HG03280 (cell line): ENCODE measurements at regions not wholly inside any gene's neighbourhood (a gene's known extent, or its start where the extent isn't known, plus 50 kb on each side); places are given as distances from the start of the nearest gene placed in this dataset.
"Not testable (repeated sequence)": the region's sequence is repeated elsewhere in the genome, so short reads cannot be mapped to it uniquely, and the experiment has no call there.

Source experiments
- ATAC-seq: cut with Tn5 transposase; IDR thresholded peaks from one replicate; pipeline ENCODE4 v1.9.1; 2021; ENCODE audit warnings: mild to moderate bottlenecking, moderate library complexity; ENCODE audit not compliant: unreplicated experiment

DNA sequence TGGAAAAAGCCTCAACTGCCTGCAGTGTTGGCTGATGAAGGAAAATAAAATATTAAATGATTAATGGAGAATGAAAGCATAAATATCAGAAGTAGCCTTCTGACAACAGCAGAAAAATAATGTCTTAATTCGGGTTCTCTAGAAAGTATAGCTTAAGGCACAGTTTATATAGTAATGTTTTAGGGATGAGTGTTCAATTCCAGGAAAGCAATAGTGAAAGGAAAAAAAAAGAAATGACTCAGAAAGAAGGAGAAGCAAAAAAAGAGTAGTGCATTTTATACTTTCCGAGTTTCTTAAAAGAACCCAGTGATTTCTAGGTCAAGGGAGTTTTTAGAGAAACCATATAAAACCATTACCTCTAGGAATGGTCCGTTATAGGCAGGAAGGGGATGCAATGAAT lies 137.3 kb downstream of the HTR1B start:
- no peak for ATAC-seq

DNA sequence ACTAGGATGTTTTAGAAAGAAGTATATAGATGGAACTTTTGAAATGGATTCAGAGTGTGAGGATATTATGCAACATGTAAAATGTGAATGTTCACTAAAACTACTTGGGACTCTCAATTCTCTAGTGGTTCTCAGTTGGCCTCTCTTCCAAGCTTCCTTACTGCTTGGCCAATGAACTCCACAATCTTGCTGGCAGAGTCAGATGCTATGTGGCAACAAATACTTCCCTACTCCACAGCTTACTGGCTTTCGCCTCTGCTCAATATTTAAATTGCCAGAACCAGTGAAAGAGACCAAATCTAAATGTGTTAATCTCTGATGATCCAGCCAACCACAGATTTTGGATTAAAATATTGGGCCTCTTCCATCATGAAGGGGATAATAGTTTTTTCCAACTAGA lies 138.4 kb downstream of the HTR1B start:
- ATAC-seq, result no peak

DNA sequence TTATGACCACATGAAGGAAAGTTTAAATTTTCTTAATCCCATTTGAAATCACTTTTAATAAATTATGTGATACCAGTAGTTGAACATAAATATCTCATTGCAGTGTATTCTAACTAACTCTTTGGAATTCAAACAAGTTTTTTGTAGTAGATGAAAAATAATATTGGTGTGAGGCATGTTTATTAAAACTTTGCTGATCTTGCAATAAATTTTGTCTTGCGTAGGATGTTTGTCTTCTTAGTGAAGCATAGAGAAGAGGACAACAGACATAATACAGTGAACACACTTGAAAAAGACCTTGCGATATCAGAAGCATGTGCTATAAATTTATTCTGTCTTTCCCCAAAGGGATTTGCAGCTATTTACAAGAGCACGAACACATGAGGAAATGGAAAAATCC lies 140.7 kb downstream of the HTR1B start:
- ATAC-seq, result no peak

DNA sequence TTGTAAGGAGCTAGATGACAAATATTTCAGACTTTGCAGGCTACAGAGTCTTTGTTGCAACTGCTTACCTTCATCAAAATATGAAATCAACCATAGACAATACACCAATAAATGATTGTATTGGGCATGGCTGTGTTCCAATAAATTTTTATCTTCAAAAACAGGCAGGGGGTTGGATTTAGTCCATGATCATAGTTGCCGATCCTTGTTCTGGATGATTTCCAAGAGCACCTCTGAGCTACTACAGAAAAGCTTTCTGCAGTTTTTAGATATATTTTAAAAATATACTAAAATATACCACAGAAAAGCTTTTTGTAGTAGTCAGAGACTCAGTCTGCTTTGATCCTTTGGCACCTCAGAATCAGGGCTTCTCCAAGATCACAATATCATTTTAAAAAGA lies 145.0 kb downstream of the HTR1B start:
- ATAC-seq, result no peak

DNA sequence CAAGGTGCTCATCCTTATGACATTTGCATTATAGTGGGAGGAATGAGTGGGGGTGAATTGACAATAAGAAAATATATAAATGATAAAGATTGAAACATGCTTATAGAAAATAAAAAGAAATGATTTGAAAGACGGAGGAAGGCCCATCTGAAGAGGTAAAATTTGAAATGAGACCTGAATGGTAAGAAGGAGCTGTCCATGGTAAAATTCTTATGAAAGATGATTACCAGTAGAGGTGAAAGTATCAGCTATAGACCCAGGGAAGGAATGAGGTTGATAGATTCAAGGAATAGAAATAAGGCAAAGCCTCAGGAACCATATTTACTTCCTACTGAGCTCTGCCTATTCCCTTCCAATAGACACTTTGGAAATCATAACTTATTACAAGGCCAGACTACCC lies 149.7 kb downstream of the HTR1B start:
- ATAC-seq, result no peak

DNA sequence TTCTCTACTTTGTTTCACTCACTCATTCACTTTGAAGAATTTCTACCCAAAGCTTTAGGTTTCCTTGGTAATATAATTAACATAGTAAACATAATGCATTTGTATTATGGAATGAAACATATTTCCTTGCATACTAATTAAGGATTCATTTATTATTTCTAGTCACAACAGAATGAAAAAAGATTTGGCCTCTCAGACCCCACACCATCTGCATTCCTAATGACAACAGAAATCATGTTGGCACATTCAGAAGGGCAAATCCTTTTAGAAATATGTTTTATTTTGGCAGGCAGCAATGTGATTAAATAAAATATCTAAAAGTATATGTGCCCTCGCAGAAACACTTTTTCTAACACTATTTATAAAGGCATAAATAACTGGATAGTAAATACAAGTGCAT lies 163.4 kb downstream of the HTR1B start:
- no peak for ATAC-seq

DNA sequence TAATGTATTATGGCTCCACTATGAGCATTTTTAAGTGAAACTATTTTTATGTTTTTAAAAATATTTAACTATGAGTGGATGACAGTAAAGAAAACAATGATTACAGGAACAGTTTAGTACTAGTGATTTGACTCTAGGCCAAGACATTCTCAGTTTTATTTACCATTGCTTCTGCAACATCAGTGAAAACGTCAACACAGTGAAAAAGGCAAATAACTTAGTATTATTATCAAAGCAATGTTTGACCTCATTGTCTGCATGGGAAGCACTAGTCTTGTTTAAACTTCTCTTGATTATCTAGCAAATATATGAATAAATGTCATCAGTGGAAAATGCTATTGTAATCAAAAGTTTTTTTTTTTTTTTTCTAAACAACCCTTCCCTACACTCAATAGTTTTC lies 165.0 kb downstream of the HTR1B start:
- no peak for ATAC-seq

DNA sequence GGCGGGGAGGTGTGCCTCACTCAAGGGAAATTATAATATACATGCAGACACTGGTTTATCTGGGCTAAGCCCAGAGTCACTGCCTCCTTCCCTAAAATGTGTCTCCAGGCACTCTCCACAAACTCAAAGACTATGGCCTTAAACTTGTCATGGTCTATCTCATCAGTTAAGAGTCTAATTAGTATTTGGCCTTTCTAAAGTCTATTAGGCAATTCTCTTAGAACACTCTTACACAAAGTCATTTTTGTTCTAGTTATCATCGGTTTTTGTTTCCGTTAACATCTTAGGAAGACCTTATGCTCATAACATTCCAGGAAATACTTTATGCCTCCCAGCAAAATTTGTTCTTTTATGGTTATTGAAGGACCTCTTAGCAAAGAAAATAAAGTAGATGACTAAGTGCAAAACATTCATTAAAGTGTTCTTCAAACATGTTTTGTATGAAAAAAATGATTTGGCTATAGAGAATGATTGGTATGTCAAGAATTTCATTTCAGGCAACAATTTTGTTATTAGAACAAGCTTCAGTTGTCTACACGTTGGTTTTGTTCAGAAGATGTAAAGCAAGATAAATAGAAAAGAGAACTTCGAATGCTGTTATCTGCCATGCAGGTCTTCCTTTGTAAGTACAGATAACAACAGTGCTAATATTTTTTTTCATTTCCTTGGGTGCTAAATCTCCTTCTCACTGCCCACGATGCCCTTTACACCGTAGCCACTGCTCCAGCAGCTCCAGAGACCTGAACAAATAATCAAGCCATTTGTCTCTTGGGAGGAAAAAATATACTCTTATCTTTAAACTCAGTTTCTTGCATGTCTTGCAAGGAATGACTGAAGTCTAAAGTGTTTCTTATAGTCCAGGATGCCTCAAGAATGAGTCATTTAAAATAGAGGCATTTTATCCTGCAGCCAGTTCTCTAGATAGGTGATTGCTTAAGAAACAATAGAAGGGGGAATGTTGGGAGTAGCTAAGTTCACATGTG lies 170.4 kb downstream of the HTR1B start:
- no peak for ATAC-seq

DNA sequence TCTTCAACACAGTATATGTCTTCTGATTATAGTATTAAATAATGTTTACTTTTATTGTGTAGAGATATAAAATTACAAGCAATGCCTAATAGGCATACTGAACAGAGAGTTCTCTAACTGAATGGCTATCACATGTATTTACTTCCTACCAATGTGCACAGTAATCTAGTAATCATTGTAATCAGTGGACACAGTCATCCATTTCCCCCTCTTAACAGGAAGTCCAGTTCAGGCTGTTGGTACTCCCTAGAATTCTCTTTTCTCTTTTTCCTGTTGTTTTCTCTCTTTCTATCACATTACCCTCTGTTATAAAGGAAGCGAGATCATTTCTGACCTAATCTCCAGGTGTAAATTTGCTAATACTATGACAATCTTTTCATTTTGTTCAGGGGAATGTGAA lies 172.5 kb downstream of the HTR1B start:
- no peak for ATAC-seq

DNA sequence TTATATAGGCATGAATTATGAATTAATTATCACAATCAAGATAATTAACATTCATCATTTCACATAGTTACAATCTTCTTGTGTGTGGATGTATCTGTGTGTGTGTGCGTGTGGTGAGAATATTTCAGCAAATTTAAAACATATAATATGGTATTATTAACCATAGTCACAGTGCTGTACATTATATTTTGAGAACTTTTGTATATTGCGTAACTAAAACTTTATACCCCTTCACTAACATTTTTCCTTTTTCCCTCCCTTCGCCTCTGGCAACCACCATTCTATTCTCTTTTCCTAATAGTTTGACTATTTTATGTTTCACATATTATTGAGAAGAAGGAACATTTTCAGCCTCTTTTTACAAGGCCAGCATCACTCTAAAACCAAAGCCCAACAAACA lies 176.8 kb downstream of the HTR1B start:
- ATAC-seq, result no peak

DNA sequence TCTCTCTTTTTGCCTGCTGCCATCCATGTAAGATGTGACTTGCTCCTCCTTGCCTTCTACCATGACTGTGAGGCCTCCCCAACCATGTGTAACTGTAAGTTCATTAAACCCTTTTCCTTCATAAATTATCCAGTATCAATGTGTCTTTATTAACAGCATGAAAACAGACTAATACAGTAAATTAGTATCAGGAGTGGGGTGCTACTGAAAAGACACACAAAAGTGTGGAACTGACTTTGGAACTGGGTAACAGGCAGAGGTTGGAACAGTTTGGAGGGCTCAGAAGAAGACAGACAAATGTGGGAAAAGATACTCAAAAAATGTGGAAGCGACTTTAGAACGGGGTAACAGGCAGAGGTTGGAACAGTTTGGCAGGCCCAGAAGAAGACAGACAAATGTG lies 189.4 kb downstream of the HTR1B start:
- ATAC-seq, result no peak

DNA sequence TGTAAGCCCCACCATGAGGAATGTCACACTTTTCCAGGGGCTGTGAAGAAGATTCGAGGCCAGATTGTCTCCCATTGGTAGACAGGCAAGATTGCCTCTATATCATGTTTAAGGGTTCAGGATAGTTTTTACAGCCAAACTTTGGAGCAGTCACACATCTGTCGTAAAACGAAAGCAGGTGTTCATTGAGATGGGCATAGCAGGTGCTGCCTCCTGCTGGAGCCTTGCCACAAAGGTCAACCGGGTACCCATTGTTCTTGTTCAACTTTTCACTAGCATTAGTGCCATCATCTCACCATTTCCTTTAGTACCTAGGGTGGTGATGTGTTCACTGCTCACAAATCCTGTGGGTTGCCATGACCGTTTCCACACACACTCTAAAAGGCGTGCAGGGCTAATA lies 198.3 kb downstream of the HTR1B start:
- no peak for ATAC-seq

DNA sequence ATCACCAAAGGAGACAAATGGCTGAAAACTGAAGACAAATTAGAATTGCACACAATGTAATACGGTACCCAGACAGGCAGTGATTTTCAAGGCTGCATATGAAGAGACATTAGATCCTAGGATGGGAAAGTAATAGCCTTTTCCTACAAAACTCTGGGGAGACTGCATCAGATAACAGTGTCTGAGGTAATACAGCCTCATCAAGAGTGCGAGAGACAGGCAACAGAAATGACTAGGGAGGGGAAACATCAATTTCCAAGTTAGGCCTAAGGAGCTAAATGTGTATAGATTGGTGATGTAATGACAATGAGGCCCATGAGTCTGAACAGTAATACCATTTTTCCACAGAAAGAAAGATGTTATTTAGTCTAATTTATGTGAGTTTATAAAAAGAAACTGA lies 200.3 kb downstream of the HTR1B start:
- ATAC-seq, result no peak

DNA sequence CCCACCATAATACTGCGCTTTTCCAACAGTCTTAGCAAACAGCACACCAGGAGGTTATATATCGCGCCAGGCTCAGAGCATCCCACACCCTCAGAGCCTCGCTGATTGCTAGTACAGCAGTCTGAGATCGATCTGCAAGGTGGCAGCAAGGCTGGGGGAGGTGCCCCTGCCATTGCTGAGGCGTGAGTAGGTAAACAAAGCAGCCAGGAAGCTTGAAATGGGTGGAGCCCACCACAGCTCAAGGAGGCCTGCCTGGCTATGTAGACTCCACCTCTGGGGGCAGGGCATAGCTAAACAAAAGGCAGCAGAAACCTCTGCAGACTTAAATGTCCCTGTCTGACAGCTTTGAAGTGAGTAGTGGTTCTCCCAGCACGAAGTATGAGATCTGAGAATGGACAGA lies 211.5 kb downstream of the HTR1B start:
- not testable (repeated sequence) for ATAC-seq

DNA sequence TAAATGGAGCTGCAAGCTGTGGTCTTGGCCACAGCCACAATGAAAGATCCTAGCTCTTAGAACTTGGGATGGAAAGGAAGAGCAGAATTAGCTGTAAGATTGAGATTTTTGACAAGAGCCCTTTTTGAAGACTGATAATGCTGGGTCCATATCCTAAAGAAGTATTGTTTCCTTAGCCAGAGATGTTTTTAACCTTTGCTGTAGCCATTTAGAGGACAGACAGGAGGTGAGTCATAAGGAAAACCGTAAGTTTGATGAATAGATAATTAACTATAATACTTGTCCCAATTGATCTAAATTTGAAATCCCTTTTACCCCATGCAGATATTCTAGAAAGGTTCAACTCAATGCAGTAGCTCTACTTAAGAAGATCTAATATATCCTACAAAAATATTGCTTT lies 213.7 kb downstream of the HTR1B start:
- ATAC-seq, result no peak

DNA sequence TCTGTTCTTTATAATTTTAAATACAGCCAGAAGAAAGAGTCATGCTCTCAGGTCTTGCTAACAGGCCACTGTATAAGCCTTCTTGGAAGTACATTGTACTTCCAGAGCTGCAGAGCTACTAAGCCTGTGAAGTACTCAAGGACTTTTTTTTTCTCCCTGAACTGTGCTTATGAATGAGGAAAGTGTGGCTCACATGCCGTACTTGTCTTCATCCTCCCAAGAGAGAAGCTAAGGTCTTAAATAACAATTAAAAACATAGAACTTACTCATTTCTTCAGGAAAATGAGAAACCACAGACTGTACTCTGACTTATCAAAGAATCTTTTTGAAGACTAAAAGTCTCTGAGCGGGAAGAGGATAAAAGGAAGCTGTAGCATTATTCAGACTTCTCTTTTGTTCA lies 218.3 kb downstream of the HTR1B start:
- no peak for ATAC-seq

DNA sequence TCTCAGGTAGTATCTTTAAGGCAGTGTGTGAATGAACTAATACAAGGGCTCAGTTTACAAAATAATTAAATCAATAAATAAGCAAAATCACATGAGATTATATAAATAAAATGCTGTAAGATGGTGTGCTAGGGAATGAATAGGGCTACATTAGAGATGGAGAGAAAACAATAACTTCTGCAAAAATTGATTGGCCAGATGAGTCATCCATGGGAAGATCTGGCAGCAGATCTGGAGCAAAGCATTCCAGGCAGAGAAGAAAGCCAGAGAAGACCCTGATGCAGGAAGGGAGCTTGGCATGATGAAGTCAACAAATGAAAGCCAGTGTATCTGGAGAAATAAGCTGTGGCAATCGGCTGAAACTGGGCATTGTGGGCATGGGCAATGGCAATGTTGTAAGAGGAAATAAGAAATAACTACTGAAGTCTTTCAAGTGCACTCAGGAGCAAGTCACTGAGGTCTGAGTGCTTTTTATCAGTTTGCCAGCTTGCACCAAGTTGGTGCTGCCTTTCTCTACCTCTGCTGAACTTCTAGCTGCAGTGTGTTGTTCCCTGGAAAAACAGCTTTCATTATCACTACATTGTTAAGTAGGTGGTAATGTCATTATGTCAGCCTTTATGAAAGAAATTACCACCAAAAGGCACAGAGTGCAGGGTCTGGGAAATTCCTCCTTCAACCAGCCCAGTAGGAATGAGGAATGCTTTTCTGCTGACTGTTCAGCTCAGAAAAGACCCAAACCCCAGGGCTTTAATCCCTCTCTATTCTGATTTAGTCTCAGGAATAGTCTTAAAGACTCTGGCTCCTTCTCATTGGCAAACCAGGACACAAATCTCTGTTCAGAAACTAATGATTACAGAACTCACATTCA lies 231.6 kb downstream of the HTR1B start:
- no peak for ATAC-seq

DNA sequence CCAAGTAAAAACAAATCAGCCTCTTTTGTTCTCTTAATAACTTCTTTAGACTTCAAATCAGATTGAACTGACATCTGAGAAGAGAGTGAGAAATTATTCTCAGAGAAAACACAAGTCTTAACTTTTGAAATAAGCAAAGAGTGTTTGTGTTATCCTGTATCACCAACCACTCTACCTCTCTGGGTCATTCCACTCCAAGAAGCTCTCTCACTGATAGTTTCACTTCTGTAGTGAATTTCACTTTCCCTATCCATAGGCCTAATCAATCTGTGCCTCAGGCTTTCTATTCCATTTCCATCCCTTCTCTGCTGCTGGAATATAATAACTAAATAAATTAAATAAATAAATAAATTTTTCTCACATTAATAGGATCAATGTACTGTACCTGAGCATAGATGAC lies 235.0 kb downstream of the HTR1B start:
- ATAC-seq, result no peak

DNA sequence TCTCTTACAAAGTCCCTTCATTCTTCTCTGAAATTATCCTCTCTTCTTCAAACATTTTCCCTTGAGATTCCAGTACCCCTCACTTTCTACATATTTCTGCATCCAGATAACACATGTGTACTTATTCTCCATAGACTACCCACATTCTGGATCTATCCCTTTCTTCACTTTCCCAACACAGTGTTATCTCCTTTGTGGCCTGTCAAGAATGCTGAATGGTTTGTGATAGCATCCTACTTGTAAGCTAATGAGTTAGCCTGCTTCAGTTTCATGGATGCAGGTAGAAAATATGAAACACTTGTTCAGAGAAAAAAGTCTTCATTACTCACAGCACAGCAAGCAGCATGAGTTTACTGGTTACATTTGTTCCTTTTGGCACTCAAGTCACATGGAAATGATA lies 245.4 kb downstream of the HTR1B start:
- ATAC-seq, result no peak

DNA sequence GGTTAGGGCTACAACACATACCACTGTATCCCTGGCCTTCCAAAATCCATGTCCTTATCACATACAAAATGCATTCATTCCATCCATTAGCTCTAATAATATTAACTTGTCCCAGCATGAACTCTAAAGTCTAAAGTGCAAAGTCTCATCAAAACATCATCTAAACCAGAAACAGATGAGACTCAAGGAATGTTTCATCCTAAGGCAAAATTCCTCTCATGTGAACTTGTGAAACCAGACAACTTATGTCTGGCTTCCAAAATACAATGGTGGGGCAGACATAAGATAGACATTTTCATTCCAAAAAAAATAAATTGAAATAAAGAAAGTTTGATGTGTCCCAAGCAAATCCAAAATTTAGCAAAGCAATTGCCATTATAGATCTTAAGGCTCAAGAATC lies 257.4 kb downstream of the HTR1B start:
- no peak for ATAC-seq

DNA sequence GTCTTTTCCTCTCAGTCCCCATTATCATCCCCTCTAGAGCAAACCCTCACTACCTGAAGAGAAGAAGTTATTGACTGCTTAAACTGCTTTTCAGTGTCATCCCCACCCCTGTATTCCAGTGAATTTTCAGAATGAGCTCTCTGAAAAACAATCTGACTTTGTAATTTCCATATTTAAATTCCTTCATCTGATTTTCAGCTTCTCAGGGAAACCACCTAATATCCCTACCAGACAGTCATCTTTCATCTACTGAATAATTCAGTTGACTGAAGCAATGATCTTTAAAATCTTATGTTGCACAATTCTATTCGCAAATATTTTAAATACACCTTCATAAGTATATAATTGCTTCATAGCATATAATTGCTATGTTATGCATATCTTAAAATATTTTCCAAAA lies 258.7 kb downstream of the HTR1B start:
- no peak for ATAC-seq

DNA sequence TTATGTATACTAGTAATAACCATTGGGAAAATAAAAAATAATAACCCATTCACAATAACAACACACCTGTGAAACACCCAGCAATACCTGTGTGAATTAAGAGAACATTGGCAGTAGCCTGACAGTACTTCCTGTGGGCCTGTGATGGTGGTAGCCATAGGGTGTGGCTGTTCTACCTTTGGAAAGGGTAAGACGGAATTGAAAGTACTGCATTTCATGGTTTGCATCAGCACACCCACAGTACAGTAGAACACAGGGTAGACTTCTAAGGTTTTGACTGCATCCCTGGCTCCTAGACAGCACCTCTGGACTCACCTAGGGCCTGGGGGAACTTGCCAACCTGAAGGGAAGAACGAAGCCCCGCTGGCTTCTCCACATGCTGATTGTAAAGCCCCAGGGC lies 279.8 kb downstream of the HTR1B start:
- ATAC-seq, result no peak
